Activated B cell treated with CpG ODN at 0.5 μM for 24 hours (primary cell): ENCODE measurements at regions not wholly inside any gene's neighbourhood (a gene's known extent, or its start where the extent isn't known, plus 50 kb on each side); places are given as distances from the start of the nearest gene placed in this dataset.

ENCODE experiments used
- ATAC-seq: fragments of 200-7000 bp; cut with Tn5 transposase; one replicate; pipeline ENCODE4 v1.10.0; 2021; ENCODE audit warnings: low read depth, mild to moderate bottlenecking, moderate library complexity
- CTCF ChIA-PET: fragments of 350-600 bp; sonication (Branson Sonifier 250); formaldehyde crosslinking; loops from one replicate; lab custom pipeline; 2021; ENCODE audit warnings: antibody characterized with exemption; lab: Charles Lee
- POLR2A ChIA-PET: fragments of 350-600 bp; sonication (Branson Sonifier 250); formaldehyde crosslinking; loops from one replicate; lab custom pipeline; 2021; ENCODE audit warnings: antibody characterized with exemption; lab: Charles Lee
- DNase-seq: peaks from one replicate; pipeline ENCODE4 v3.0.0; 2022
- H3K27ac Mint-ChIP-seq: one replicate; pipeline ENCODE4 v1.8.0; 2020; ENCODE audit warnings: mixed read lengths
- H3K27me3 Mint-ChIP-seq: one replicate; pipeline ENCODE4 v1.8.0; 2021; ENCODE audit warnings: mixed read lengths
- H3K36me3 Mint-ChIP-seq: one replicate; pipeline ENCODE4 v1.8.0; 2021; ENCODE audit warnings: low read depth, mixed read lengths
- H3K4me1 Mint-ChIP-seq: one replicate; pipeline ENCODE4 v1.8.0; 2021; ENCODE audit warnings: mixed read lengths
- H3K4me3 Mint-ChIP-seq: one replicate; pipeline ENCODE4 v1.8.0; 2020; ENCODE audit warnings: mild to moderate bottlenecking, mixed read lengths
- H3K9me3 Mint-ChIP-seq: one replicate; pipeline ENCODE4 v1.8.0; 2020; ENCODE audit warnings: mixed read lengths
- CTCF ChIP-seq: fragments of 200-600 bp; IDR thresholded peaks from one replicate; pipeline ENCODE4 v1.8.0; 2022; ENCODE audit warnings: antibody characterized with exemption, mild to moderate bottlenecking
- intact Hi-C: fragments of 100-400 bp; cut with micrococcal nuclease; formaldehyde crosslinking; loops from one replicate; pipeline ENCODE4 v1.15.1; 2024

- no peak for TF ChIP-seq CTCF
- POLR2A ChIA-PET, result no interaction called here
- Mint-ChIP-seq H3K4me3 (no peak overlapping the region), H3K27ac (no peak overlapping the region), H3K36me3 (no peaks in the 10 kb centered on the region), H3K27me3 (peaks cover 2% of the 10 kb centered on the region), H3K9me3 (peaks cover 6% of the 10 kb centered on the region), H3K4me1 (no peaks in the 10 kb centered on the region)
- intact Hi-C loops, result no loop called here
- ATAC-seq, result no peak
- DNase-seq, result no peak
- CTCF ChIA-PET, result no interaction called here
These were observed 406.3 kb downstream of the HAPSTR1 start for GRCh38 chr16:9497750-9498149.

DNA sequence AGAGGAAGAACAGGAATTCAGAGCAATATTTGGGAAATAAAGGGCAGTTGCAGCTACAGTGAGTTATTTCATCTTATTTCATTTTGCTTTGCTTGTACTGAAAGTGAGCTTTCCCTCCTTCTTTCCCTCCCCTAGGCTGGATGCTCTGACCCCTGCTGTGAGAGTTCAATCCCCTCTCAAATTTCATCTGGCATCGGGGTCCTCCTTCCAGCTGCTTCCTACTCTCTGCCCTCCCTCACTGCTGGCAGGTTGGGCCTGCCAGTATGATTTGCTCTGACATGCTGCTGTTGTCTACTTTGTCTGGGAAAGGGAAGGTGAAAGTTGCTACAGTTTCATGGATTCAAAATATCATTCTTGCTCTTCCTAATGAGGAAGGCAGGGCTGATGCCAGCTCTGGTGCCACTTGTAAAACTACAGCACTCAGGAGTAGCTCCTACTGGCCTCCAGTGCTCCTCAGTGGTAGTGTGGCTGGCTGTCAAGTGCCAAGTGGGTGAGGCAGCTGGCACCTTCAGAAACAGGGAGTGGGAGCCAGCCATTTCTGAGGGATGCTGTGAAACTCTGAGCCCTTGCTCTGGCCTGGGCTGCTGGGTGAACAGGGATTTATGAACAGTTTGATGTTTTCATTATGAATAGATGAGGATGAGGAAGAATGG is 408.6 kb downstream of the HAPSTR1 start:
- ChIA-PET POLR2A (no interaction called here), CTCF (no interaction called here)
- TF ChIP-seq CTCF, result no peak
- Mint-ChIP-seq H3K4me1 (no peaks in the 10 kb centered on the region), H3K27ac (no peak overlapping the region), H3K4me3 (no peak overlapping the region), H3K27me3 (peaks cover 2% of the 10 kb centered on the region), H3K9me3 (peaks cover 4% of the 10 kb centered on the region), H3K36me3 (no peaks in the 10 kb centered on the region)
- DNase-seq (no peak), ATAC-seq (no peak)
- intact Hi-C loops, result no loop called here

- ATAC-seq (no peak), DNase-seq (no peak)
- ChIA-PET CTCF (no interaction called here), POLR2A (no interaction called here)
- Mint-ChIP-seq H3K27ac (no peak overlapping the region), H3K27me3 (peaks cover 2% of the 10 kb centered on the region), H3K4me3 (no peak overlapping the region), H3K9me3 (peaks cover 4% of the 10 kb centered on the region), H3K4me1 (no peaks in the 10 kb centered on the region), H3K36me3 (no peaks in the 10 kb centered on the region)
- intact Hi-C loops, result no loop called here
- TF ChIP-seq CTCF, result no peak
These were observed 409.4 kb downstream of the HAPSTR1 start for GRCh38 chr16:9500872-9501271.

GRCh38 chr16:9503251-9503984 is 412.0 kb downstream of the HAPSTR1 start:
- H3K27me3 Mint-ChIP-seq, result peaks cover 2% of the 10 kb centered on the region
- no peak overlapping the region for H3K4me3 Mint-ChIP-seq
- no peaks in the 10 kb centered on the region for H3K4me1 Mint-ChIP-seq
- no peaks in the 10 kb centered on the region for H3K36me3 Mint-ChIP-seq
- POLR2A ChIA-PET, result no interaction called here
- CTCF ChIA-PET, result no interaction called here
- TF ChIP-seq CTCF, result no peak
- no peak overlapping the region for H3K27ac Mint-ChIP-seq
- no peak for DNase-seq
- H3K9me3 Mint-ChIP-seq, result peaks cover 4% of the 10 kb centered on the region
- intact Hi-C loops, result no loop called here
- ATAC-seq, result no peak

GRCh38 chr16:9508328-9508936 is 417.0 kb downstream of the HAPSTR1 start:
- intact Hi-C loops, result no loop called here
- Mint-ChIP-seq H3K9me3 (peaks cover 3% of the 10 kb centered on the region), H3K27me3 (no peaks in the 10 kb centered on the region), H3K4me3 (no peak overlapping the region), H3K27ac (no peak overlapping the region), H3K4me1 (no peaks in the 10 kb centered on the region), H3K36me3 (no peaks in the 10 kb centered on the region)
- POLR2A ChIA-PET, result no interaction called here
- no peak for ATAC-seq
- DNase-seq, result no peak
- no peak for TF ChIP-seq CTCF
- CTCF ChIA-PET, result no interaction called here
